ENCODE measurements at regions not wholly inside any gene's neighbourhood (a gene's known extent, or its start where the extent isn't known, plus 50 kb on each side); places are given as distances from the start of the nearest gene placed in this dataset.

GRCh38 chr10:108014145-108014901 lies 849.8 kb upstream of the SORCS1 start:
- no peak overlapping the region for H3K4ac ChIP-seq (ENCODE audit: low read depth, low read length)
- H3K9me1 ChIP-seq (ENCODE audit: insufficient read depth, low read length): no peaks in the 10 kb centered on the region
- H2BK5ac ChIP-seq (ENCODE audit: low read depth, low read length, poor library complexity, severe bottlenecking): no peak overlapping the region
- dilution Hi-C loops (cut with HindIII; ENCODE audit: low sequenced_read_pairs, unreplicated experiment) (no loop called here), in situ Hi-C loops (cut with MboI; ENCODE audit: low sequenced_read_pairs) (no loop called here), intact Hi-C loops (cut with micrococcal nuclease) (no loop called here)
- no peak overlapping the region for H3K27ac ChIP-seq (ENCODE audit: insufficient read depth, low read length)
- H4K8ac ChIP-seq (ENCODE audit: low read depth in 2 of 2, low read length in 2 of 2): no peak overlapping the region
- no peak overlapping the region for H2AK5ac ChIP-seq (ENCODE audit: low read depth, low read length)
- no peaks in the 10 kb centered on the region for H3K27me3 ChIP-seq (ENCODE audit: control insufficient read depth, insufficient read depth, low read length)
- H4K91ac ChIP-seq (ENCODE audit: insufficient read depth, low read depth, low read length): no peak overlapping the region
- H2AFZ ChIP-seq (replicated peaks; ENCODE audit: low read length, poor library complexity): no peak overlapping the region
- ChIA-PET CTCF (no interaction called here), POLR2A (ENCODE audit: unreplicated experiment) (no interaction called here)
- DNase-seq (no peak), ATAC-seq (ENCODE audit: low read depth) (no peak)
- H2BK20ac ChIP-seq (ENCODE audit: low read depth, low read length): no peak overlapping the region
- H4K20me1 ChIP-seq (ENCODE audit: insufficient read depth, low read length): no peaks in the 10 kb centered on the region
- BruUV-seq (replicated peaks): no TSS peak
- no peaks in the 10 kb centered on the region for H3K4me1 ChIP-seq (ENCODE audit: control insufficient read depth, insufficient read depth, low read length)
- H3K4me3 ChIP-seq (ENCODE audit: insufficient read depth, low read depth, low read length): no peak overlapping the region
- H3K23ac ChIP-seq (ENCODE audit: low read depth, low read length): no peak overlapping the region
- no peak overlapping the region for H3K9ac ChIP-seq (ENCODE audit: low read depth, low read length)
- H3K18ac ChIP-seq (ENCODE audit: low read depth, low read length): no peak overlapping the region
- peaks cover 7% of the 10 kb centered on the region for H3K9me3 ChIP-seq (ENCODE audit: control insufficient read depth, insufficient read depth, low read length)
- H3K79me1 ChIP-seq (ENCODE audit: low read depth in 1 of 2, low read length in 2 of 2): no peaks in the 10 kb centered on the region
- no peak overlapping the region for H4K5ac ChIP-seq (ENCODE audit: low read depth, low read length)
- H2BK15ac ChIP-seq (ENCODE audit: low read depth, low read length): no peak overlapping the region
- no peak for TF ChIP-seq RCOR1 (IDR thresholded peaks at IDR 0.05; ENCODE audit: insufficient replicate concordance, low read length)
- TF ChIP-seq USF2 (IDR thresholded peaks at IDR 0.05; ENCODE audit: low read depth, low read length): no peak
- no peak for TF ChIP-seq NFE2L2 (IDR thresholded peaks at IDR 0.05; ENCODE audit: low read depth, low read length)
- no peak for TF ChIP-seq FOS (IDR thresholded peaks at IDR 0.05; ENCODE audit: low read depth, low read length)
- TF ChIP-seq RAD21 (IDR thresholded peaks at IDR 0.05; ENCODE audit: low read length): no peak
- no peak for TF ChIP-seq SMC3 (IDR thresholded peaks at IDR 0.05; ENCODE audit: low read depth, low read length)
- no peak for TF ChIP-seq CHD1 (IDR thresholded peaks at IDR 0.05; ENCODE audit: low read depth, low read length)
- H2AK9ac ChIP-seq (replicated peaks; ENCODE audit: low read depth, low read length, poor library complexity): no peak overlapping the region
- no peak overlapping the region for H2BK120ac ChIP-seq (ENCODE audit: low read depth, low read length)
- H3K36me3 ChIP-seq (ENCODE audit: control insufficient read depth, insufficient read depth, low read length): no peaks in the 10 kb centered on the region
- no CpG with 5 or more reads among the region's 4 CpGs for WGBS, 2 experiments (ENCODE audit: extremely low coverage in 2 of 2, insufficient read length in 1 of 2)
- H3K4me2 ChIP-seq (ENCODE audit: low read depth, low read length): no peak overlapping the region
- H3K14ac ChIP-seq (replicated peaks; ENCODE audit: low read depth, low read length): no peak overlapping the region
- no peak overlapping the region for H3K56ac ChIP-seq (ENCODE audit: extremely low read depth, insufficient read depth, low read length)

All from IMR-90 (cell line).